Esophagus squamous epithelium (tissue), 5 donors: ENCODE measurements at regions not wholly inside any gene's neighbourhood (a gene's known extent, or its start where the extent isn't known, plus 50 kb on each side); places are given as distances from the start of the nearest gene placed in this dataset.

ENCODE experiments used
- DNase-seq: peaks from one replicate; lab custom pipeline; 2025; lab: John Stamatoyannopoulos, UW
- H3K27ac ChIP-seq, 4 donors: fragments of 200-600 bp; sonication (generic); one replicate each; pipeline ENCODE4 v1.5.1; 2016 to 2019; ENCODE audit warnings: mild to moderate bottlenecking in 1 of 4
- H3K27me3 ChIP-seq, 4 donors: fragments of 200-600 bp; sonication (generic); 1 replicate in 3 of 4; 2 replicates in 1 of 4; pipeline versions ENCODE4 v1.5.1 to v1.6.0; 2017 to 2021; ENCODE audit warnings: antibody characterized with exemption in 1 of 4
- H3K36me3 ChIP-seq, 3 donors: fragments of 200-600 bp; sonication (generic); one replicate each; pipeline ENCODE4 v1.5.1; 2016 to 2019
- H3K4me1 ChIP-seq, 3 donors: fragments of 200-600 bp; sonication (generic); one replicate each; pipeline ENCODE4 v1.5.1; 2017 to 2019
- H3K4me3 ChIP-seq, 4 donors: fragments of 200-600 bp; sonication (generic); 1 replicate in 3 of 4; 2 replicates in 1 of 4; pipeline ENCODE4 v1.5.1; 2016 to 2019; ENCODE audit warnings: mild to moderate bottlenecking in 2 of 4, moderate library complexity in 1 of 4
- H3K9me3 ChIP-seq, 3 donors: fragments of 200-600 bp; sonication (generic); one replicate each; pipeline ENCODE4 v1.5.1; 2016 to 2019
- POLR2A ChIP-seq, 4 donors: fragments of 450-650 bp; IDR thresholded peaks; one replicate each; pipeline ENCODE4 v1.6.1; 2017; ENCODE audit warnings: antibody characterized with exemption in 4 of 4, mild to moderate bottlenecking in 4 of 4, moderate library complexity in 3 of 4
- WGBS, 2 donors: methylation state at CpG; one replicate each; pipeline ENCODE4 v1.1.5; 2018; 5-methylcytosine and 5-hydroxymethylcytosine counted together
- intact Hi-C: fragments of 100-400 bp; cut with DNase I; formaldehyde crosslinking; loops from one replicate; pipeline ENCODE4 v1.15.0; 2022
- TF ChIP-seq, protein P1 (sequence below), 6 experiments: fragments of 450-650 bp in 4 of 6; fragments of 200-600 bp in 2 of 6; sonication (generic) in 2 of 6; IDR thresholded peaks; one replicate each; pipeline ENCODE4 v1.5.1; 2016 to 2019; ENCODE audit warnings: antibody characterized with exemption in 6 of 6, mild to moderate bottlenecking in 4 of 6, moderate library complexity in 4 of 6
- donor health status: DM: yes; HTN: yes; CAD: no.

DNA sequence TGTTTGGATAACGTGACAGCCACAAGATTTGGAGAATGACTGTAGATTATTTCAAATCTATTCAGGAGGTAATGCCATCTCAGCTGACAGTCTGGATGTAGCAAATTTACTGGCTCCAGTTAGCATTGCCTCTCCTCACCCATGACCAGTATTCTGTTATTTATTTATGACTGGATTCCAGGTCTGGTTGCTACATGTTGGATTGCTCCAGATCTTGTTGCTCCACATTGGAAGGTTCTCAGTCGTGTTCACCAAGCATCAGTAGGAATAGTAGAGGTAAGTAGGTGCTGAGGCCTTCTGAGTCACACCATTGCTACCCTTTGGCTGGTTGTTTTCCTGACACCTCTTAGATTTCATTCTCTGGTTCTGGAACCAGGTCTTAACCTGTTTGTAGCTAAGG, 69.5 kb upstream of the ELOVL5 start:
- H3K4me3 ChIP-seq, result no peak overlapping the region
- intact Hi-C loops, result no loop called here
- no peaks in the 10 kb centered on the region for H3K9me3 ChIP-seq
- 52 to 75% methylated on average over 1 to 2 of the region's 2 CpGs for WGBS, 2 donors
- no peak for TF ChIP-seq POLR2A (IDR thresholded peaks at IDR 0.05)
- TF ChIP-seq, protein P1, sequence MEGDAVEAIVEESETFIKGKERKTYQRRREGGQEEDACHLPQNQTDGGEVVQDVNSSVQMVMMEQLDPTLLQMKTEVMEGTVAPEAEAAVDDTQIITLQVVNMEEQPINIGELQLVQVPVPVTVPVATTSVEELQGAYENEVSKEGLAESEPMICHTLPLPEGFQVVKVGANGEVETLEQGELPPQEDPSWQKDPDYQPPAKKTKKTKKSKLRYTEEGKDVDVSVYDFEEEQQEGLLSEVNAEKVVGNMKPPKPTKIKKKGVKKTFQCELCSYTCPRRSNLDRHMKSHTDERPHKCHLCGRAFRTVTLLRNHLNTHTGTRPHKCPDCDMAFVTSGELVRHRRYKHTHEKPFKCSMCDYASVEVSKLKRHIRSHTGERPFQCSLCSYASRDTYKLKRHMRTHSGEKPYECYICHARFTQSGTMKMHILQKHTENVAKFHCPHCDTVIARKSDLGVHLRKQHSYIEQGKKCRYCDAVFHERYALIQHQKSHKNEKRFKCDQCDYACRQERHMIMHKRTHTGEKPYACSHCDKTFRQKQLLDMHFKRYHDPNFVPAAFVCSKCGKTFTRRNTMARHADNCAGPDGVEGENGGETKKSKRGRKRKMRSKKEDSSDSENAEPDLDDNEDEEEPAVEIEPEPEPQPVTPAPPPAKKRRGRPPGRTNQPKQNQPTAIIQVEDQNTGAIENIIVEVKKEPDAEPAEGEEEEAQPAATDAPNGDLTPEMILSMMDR (IDR thresholded peaks at IDR 0.05), result no peak
- peaks cover 0 to 12% (median 0%) of the 10 kb centered on the region in 4 donors for H3K27me3 ChIP-seq
- no peak overlapping the region for H3K27ac ChIP-seq
- no peaks in the 10 kb centered on the region for H3K36me3 ChIP-seq
- DNase-seq, result no peak
- H3K4me1 ChIP-seq, result no peaks in the 10 kb centered on the region

GRCh38 chr6:53417141-53417540, 68.4 kb upstream of the ELOVL5 start:
- Histone ChIP-seq H3K9me3 (no peaks in the 10 kb centered on the region), H3K4me1 (no peaks in the 10 kb centered on the region), H3K27ac (no peak overlapping the region), H3K4me3 (no peak overlapping the region), H3K36me3 (no peaks in the 10 kb centered on the region), H3K27me3 (peaks cover 0 to 1% (median 0%) of the 10 kb centered on the region in 4 donors)
- TF ChIP-seq, protein P1 (IDR thresholded peaks at IDR 0.05), result no peak
- TF ChIP-seq POLR2A (IDR thresholded peaks at IDR 0.05), result no peak
- WGBS, 2 donors, result 83 to 91% methylated on average over 1 of the region's 1 CpG
- DNase-seq, result no peak
- intact Hi-C loops, result no loop called here

GRCh38 chr6:53413326-53413725, 64.6 kb upstream of the ELOVL5 start:
- H3K4me1 ChIP-seq, result no peaks in the 10 kb centered on the region
- intact Hi-C loops, result no loop called here
- no peak overlapping the region for H3K27ac ChIP-seq
- H3K4me3 ChIP-seq, result no peak overlapping the region
- H3K36me3 ChIP-seq, result no peaks in the 10 kb centered on the region
- no peaks in the 10 kb centered on the region for H3K9me3 ChIP-seq
- H3K27me3 ChIP-seq, result no peaks in the 10 kb centered on the region
- TF ChIP-seq, protein P1 (IDR thresholded peaks at IDR 0.05), result no peak
- no peak for TF ChIP-seq POLR2A (IDR thresholded peaks at IDR 0.05)
- 81 to 91% methylated on average over 4 of the region's 4 CpGs for WGBS, 2 donors
- DNase-seq, result no peak

DNA sequence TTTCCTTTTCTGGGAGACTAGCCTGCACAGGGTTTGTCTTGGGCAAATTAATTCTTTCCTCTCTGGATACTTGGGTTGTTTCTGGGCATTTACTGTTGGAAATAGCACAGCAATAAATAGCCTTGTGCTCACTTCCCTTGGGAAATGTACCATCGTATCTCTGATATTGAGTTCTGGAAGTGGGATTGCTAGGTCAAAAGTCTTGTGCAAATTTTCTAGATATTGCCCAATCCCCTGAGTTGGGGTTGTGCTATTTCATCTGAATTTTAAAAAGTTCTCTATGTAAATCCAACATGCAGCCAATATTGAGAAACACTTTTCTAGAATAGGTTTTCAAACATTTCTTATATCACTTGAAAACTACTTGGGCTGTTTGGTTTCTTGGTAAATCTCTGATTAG, 64.0 kb upstream of the ELOVL5 start:
- no peak overlapping the region for H3K4me3 ChIP-seq
- WGBS, 2 donors, result 64 to 75% methylated on average over 1 of the region's 1 CpG
- H3K9me3 ChIP-seq, result no peaks in the 10 kb centered on the region
- H3K36me3 ChIP-seq, result no peaks in the 10 kb centered on the region
- H3K27ac ChIP-seq, result no peak overlapping the region
- no peaks in the 10 kb centered on the region for H3K4me1 ChIP-seq
- intact Hi-C loops, result no loop called here
- H3K27me3 ChIP-seq, result no peaks in the 10 kb centered on the region
- no peak for DNase-seq
- TF ChIP-seq POLR2A (IDR thresholded peaks at IDR 0.05), result no peak
- TF ChIP-seq, protein P1 (IDR thresholded peaks at IDR 0.05), result no peak

- Histone ChIP-seq H3K27ac (no peak overlapping the region), H3K4me3 (no peak overlapping the region), H3K36me3 (no peaks in the 10 kb centered on the region), H3K27me3 (no peaks in the 10 kb centered on the region), H3K9me3 (no peaks in the 10 kb centered on the region), H3K4me1 (no peaks in the 10 kb centered on the region)
- TF ChIP-seq, protein P1 (IDR thresholded peaks at IDR 0.05), result no peak
- no peak for TF ChIP-seq POLR2A (IDR thresholded peaks at IDR 0.05)
- WGBS, 2 donors, result 52 to 78% methylated on average over 4 of the region's 5 CpGs
- intact Hi-C loops, result no loop called here
- DNase-seq, result no peak
Observed at GRCh38 chr6:53412021-53412715, 63.4 kb upstream of the ELOVL5 start.
